Adrenal gland (tissue), 9 donors: ENCODE measurements at regions not wholly inside any gene's neighbourhood (a gene's known extent, or its start where the extent isn't known, plus 50 kb on each side); places are given as distances from the start of the nearest gene placed in this dataset.

Source experiments
- DNase-seq, 7 donors: peaks; one replicate each; pipeline ENCODE4 v3.0.0-alpha.2; 2019 to 2020
- H3K27ac ChIP-seq, 5 donors: fragments of 200-600 bp; sonication (generic) in 4 of 5; 1 replicate in 3 of 5; 2 replicates in 2 of 5; pipeline versions ENCODE4 v1.5.1 to v1.8.0; 2016 to 2020; ENCODE audit warnings: mild to moderate bottlenecking in 1 of 5
- H3K27me3 ChIP-seq: fragments of 200-600 bp; 2 replicates; pipeline ENCODE4 v1.8.0; 2021
- H3K36me3 ChIP-seq, 2 donors: fragments of 200-600 bp; replicated peaks in 1 of 2; 1 replicate in 1 of 2; 2 replicates in 1 of 2; pipeline versions ENCODE4 v1.5.1 to v1.8.0; 2018 to 2022
- H3K4me1 ChIP-seq, 2 donors: fragments of 200-600 bp; replicated peaks in 1 of 2; 1 replicate in 1 of 2; 2 replicates in 1 of 2; pipeline versions ENCODE4 v1.5.1 to v1.8.0; 2018 to 2021
- H3K4me3 ChIP-seq, 4 donors: fragments of 200-600 bp; sonication (generic) in 3 of 4; one replicate each; pipeline ENCODE4 v1.5.1; 2016 to 2018
- H3K9me3 ChIP-seq, 3 donors: fragments of 200-600 bp; sonication (generic) in 1 of 3; replicated peaks in 1 of 3; 1 replicate in 2 of 3; 2 replicates in 1 of 3; pipeline versions ENCODE4 v1.5.1 to v1.8.0; 2016 to 2021
- CTCF ChIP-seq, 6 experiments: fragments of 450-650 bp in 4 of 6; fragments of 200-600 bp in 2 of 6; sonication (generic) in 1 of 6; IDR thresholded peaks; 1 replicate in 5 of 6; 2 replicates in 1 of 6; pipeline versions ENCODE4 v1.5.1 to v1.8.0; 2016 to 2021; ENCODE audit warnings: antibody characterized with exemption in 6 of 6, mild to moderate bottlenecking in 2 of 6, moderate library complexity in 1 of 6
- POLR2A ChIP-seq, 2 donors: fragments of 450-650 bp; IDR thresholded peaks; one replicate each; pipeline ENCODE4 v1.6.1; 2017; ENCODE audit warnings: antibody characterized with exemption in 2 of 2, mild to moderate bottlenecking in 2 of 2, moderate library complexity in 1 of 2
- WGBS, 4 donors: extraction: QIAGEN DNeasy Blood & Tissue Kit in 2 of 4; methylation state at CpG; one replicate each; pipeline versions ENCODE4 v1.1.5 to v1.1.7; 2013 to 2017; 5-methylcytosine and 5-hydroxymethylcytosine counted together
- intact Hi-C, 2 donors: fragments of 100-400 bp; cut with DNase I; formaldehyde crosslinking; loops; one replicate each; pipeline versions ENCODE4 v1.14.1 to v1.15.0; 2022 to 2023
- donor health status: healthy with polysubstance abuse.
- donor health status: Bipolar disorder and iron deficiency.
- donor health status: DM: yes; HTN: yes; CAD: no.
- donor health status: DM: no; HTN: no; CAD: no.
- donor health status: DM: no; HTN: no; CAD: no.

- intact Hi-C loops: no loop called here
- TF ChIP-seq POLR2A (IDR thresholded peaks at IDR 0.05) (no peak), CTCF (IDR thresholded peaks at IDR 0.05) (no peak)
- H3K4me1 ChIP-seq: no peaks in the 10 kb centered on the region
- H3K4me3 ChIP-seq: no peak overlapping the region
- H3K27me3 ChIP-seq: peaks cover 2% of the 10 kb centered on the region
- 60 to 73% (median 62%) methylated on average over 2 of the region's 2 CpGs for WGBS, 4 donors
- no peak overlapping the region for H3K27ac ChIP-seq
- no peaks in the 10 kb centered on the region for H3K36me3 ChIP-seq
- no peak for DNase-seq
- H3K9me3 ChIP-seq: no peaks in the 10 kb centered on the region
These were observed 202.0 kb upstream of the SLC27A6 start for GRCh38 chr5:128763321-128763720.

GRCh38 chr5:128764601-128765310 lies 200.5 kb upstream of the SLC27A6 start:
- Histone ChIP-seq H3K9me3 (no peaks in the 10 kb centered on the region), H3K4me3 (no peak overlapping the region), H3K4me1 (no peaks in the 10 kb centered on the region), H3K27me3 (peaks cover 2% of the 10 kb centered on the region), H3K36me3 (no peaks in the 10 kb centered on the region), H3K27ac (no peak overlapping the region)
- DNase-seq: no peak
- no peak for TF ChIP-seq CTCF (IDR thresholded peaks at IDR 0.05)
- TF ChIP-seq POLR2A (IDR thresholded peaks at IDR 0.05): no peak
- 56 to 82% (median 64%) methylated on average over 4 of the region's 4 CpGs for WGBS, 4 donors
- intact Hi-C loops: no loop called here

- 79 to 91% (median 90%) methylated on average over 3 of the region's 3 CpGs for WGBS, 4 donors
- no peaks in the 10 kb centered on the region for H3K36me3 ChIP-seq
- H3K4me3 ChIP-seq: no peak overlapping the region
- H3K9me3 ChIP-seq: no peaks in the 10 kb centered on the region
- no peaks in the 10 kb centered on the region for H3K4me1 ChIP-seq
- H3K27me3 ChIP-seq: peaks cover 2% of the 10 kb centered on the region
- intact Hi-C loops: no loop called here
- no peak overlapping the region for H3K27ac ChIP-seq
- TF ChIP-seq CTCF (IDR thresholded peaks at IDR 0.05) (no peak), POLR2A (IDR thresholded peaks at IDR 0.05) (no peak)
- no peak for DNase-seq
These were observed 199.7 kb upstream of the SLC27A6 start for GRCh38 chr5:128765448-128766061.

GRCh38 chr5:128766406-128766805 lies 198.9 kb upstream of the SLC27A6 start:
- H3K27ac ChIP-seq: no peak overlapping the region
- H3K36me3 ChIP-seq: no peaks in the 10 kb centered on the region
- H3K4me1 ChIP-seq: no peaks in the 10 kb centered on the region
- WGBS, 4 donors: 75 to 82% (median 78%) methylated on average over 2 of the region's 2 CpGs
- H3K9me3 ChIP-seq: no peaks in the 10 kb centered on the region
- no peak overlapping the region for H3K4me3 ChIP-seq
- H3K27me3 ChIP-seq: peaks cover 2% of the 10 kb centered on the region
- no peak for DNase-seq
- intact Hi-C loops: no loop called here
- TF ChIP-seq CTCF (IDR thresholded peaks at IDR 0.05) (no peak), POLR2A (IDR thresholded peaks at IDR 0.05) (no peak)
